ENCODE measurements at regions not wholly inside any gene's neighbourhood (a gene's known extent, or its start where the extent isn't known, plus 50 kb on each side); places are given as distances from the start of the nearest gene placed in this dataset.
"Not testable (repeated sequence)": the region's sequence is repeated elsewhere in the genome, so short reads cannot be mapped to it uniquely, and the experiment has no call there.

- no peaks in the 10 kb centered on the region for H3K4me1 ChIP-seq (replicated peaks in 1 of 2)
- in situ Hi-C loops (cut with MboI; ENCODE audit: low pct_unique_long_range_greater_than_20kb in 2 of 9, low sequenced_read_pairs in 9 of 9, unreplicated experiment in 9 of 9), result no loop called here
- H3K27ac ChIP-seq, result no peak overlapping the region
- ATAC-seq (replicated peaks in 6 of 8), result no peak
- no peak overlapping the region for H3K4me3 ChIP-seq
- 93% methylated on average over 3 of the region's 5 CpGs; no CpG with 5 or more reads in 9 of the 10 experiments for WGBS, 10 experiments
These were observed 406.6 kb upstream of the AMELY start for GRCh38 chrY:7318122-7318521.

DNA sequence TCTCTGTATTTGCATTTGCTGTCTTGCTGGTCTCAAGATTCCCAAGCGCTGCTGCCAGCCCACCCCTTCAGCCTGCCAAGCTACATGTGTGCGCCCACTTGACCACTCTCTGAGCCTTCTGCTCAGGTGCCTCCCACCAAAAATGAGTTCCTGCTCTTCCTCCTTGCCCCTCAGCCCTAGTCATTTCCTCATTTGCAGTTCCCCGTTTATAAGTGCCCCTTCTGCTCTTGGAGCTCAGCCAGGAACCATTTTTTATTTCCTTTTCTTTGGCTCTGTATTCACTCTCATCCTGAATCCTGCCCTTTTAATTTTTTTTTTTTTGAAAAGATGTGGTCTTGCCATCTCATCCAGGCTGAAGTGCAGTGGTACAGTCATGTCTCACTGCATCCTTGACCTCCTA, 406.0 kb upstream of the AMELY start:
- no peak for ATAC-seq (replicated peaks in 6 of 8)
- Histone ChIP-seq H3K4me1 (replicated peaks in 1 of 2) (no peaks in the 10 kb centered on the region), H3K4me3 (no peak overlapping the region), H3K27ac (no peak overlapping the region)
- WGBS, 10 experiments, result 100% methylated on average over 1 of the region's 3 CpGs; no CpG with 5 or more reads in 8 of the 10 experiments
- in situ Hi-C loops (cut with MboI; ENCODE audit: low pct_unique_long_range_greater_than_20kb in 2 of 9, low sequenced_read_pairs in 9 of 9, unreplicated experiment in 9 of 9), result no loop called here

GRCh38 chrY:7310482-7311269, 399.1 kb upstream of the AMELY start:
- 70% methylated on average over 2 of the region's 6 CpGs; no CpG with 5 or more reads in 9 of the 10 experiments for WGBS, 10 experiments
- in situ Hi-C loops (cut with MboI; ENCODE audit: low pct_unique_long_range_greater_than_20kb in 2 of 9, low sequenced_read_pairs in 9 of 9, unreplicated experiment in 9 of 9), result no loop called here
- ATAC-seq (replicated peaks in 6 of 8), result peak in 1 of 8 experiments; percentile 68

GRCh38 chrY:7308816-7309215, 397.3 kb upstream of the AMELY start:
- H3K27ac ChIP-seq, result no peak overlapping the region
- H3K4me3 ChIP-seq, result no peak overlapping the region
- ATAC-seq (replicated peaks in 6 of 8), result no peak
- no peaks in the 10 kb centered on the region for H3K4me1 ChIP-seq (replicated peaks in 1 of 2)
- in situ Hi-C loops (cut with MboI; ENCODE audit: low pct_unique_long_range_greater_than_20kb in 2 of 9, low sequenced_read_pairs in 9 of 9, unreplicated experiment in 9 of 9), result no loop called here
- WGBS, 10 experiments, result 100% methylated on average over 2 of the region's 5 CpGs; no CpG with 5 or more reads in 9 of the 10 experiments

More at GRCh38 chrY:7310482-7311269, 399.1 kb upstream of the AMELY start:
- Histone ChIP-seq H3K4me3 (no peak overlapping the region), H3K4me1 (replicated peaks in 1 of 2) (no peaks in the 10 kb centered on the region), H3K27ac (no peak overlapping the region)

GRCh38 chrY:7302306-7302705, 390.8 kb upstream of the AMELY start:
- no peak for ATAC-seq (replicated peaks in 6 of 8)
- no peak overlapping the region for H3K4me3 ChIP-seq
- H3K27ac ChIP-seq, result no peak overlapping the region
- H3K4me1 ChIP-seq (replicated peaks in 1 of 2), result no peaks in the 10 kb centered on the region
- WGBS, 10 experiments, result 40 to 93% methylated on average over 1 to 2 of the region's 3 CpGs; no CpG with 5 or more reads in 8 of the 10 experiments
- in situ Hi-C loops (cut with MboI; ENCODE audit: low pct_unique_long_range_greater_than_20kb in 2 of 9, low sequenced_read_pairs in 9 of 9, unreplicated experiment in 9 of 9), result no loop called here

GRCh38 chrY:7299960-7300359, 388.4 kb upstream of the AMELY start:
- WGBS, 10 experiments, result 100% methylated on average over 1 of the region's 3 CpGs; no CpG with 5 or more reads in 8 of the 10 experiments
- H3K4me1 ChIP-seq (replicated peaks in 1 of 2), result no peaks in the 10 kb centered on the region
- no peak overlapping the region for H3K4me3 ChIP-seq
- ATAC-seq (replicated peaks in 6 of 8), result no peak
- H3K27ac ChIP-seq, result no peak overlapping the region
- in situ Hi-C loops (cut with MboI; ENCODE audit: low pct_unique_long_range_greater_than_20kb in 2 of 9, low sequenced_read_pairs in 9 of 9, unreplicated experiment in 9 of 9), result loop anchor here in 1 of 9 experiments (25.0 kb wide), 1 partner anchor 188 kb away; no protein-coding TSS in a partner anchor

DNA sequence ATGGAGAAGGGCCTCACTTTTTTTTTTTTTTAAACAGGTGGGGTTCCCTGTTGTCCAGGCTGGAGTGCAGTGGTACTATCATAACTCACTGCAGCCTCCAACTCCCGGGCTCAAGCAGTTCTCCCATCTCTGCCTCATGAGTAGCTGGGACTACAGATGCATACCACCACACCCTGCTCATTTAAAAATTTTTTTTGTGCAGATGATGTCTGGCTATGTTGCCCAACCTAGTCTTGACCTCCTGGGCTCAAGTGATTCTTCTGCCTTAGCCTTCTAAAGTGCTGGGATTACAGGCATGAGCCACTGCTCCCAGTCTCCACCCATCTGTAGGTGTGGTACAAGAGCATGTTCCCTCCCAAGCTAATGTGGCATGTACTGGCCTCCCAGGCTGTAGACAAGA, 380.6 kb upstream of the AMELY start:
- Histone ChIP-seq H3K4me1 (replicated peaks in 1 of 2) (no peaks in the 10 kb centered on the region), H3K27ac (no peak overlapping the region), H3K4me3 (no peak overlapping the region)
- in situ Hi-C loops (cut with MboI; ENCODE audit: low pct_unique_long_range_greater_than_20kb in 2 of 9, low sequenced_read_pairs in 9 of 9, unreplicated experiment in 9 of 9), result loop anchor here in 1 of 9 experiments (25.0 kb wide), 1 partner anchor 180 kb away; no protein-coding TSS in a partner anchor
- WGBS, 10 experiments, result no CpG with 5 or more reads among the region's 1 CpG
- ATAC-seq (replicated peaks in 6 of 8), result peak in 3 of 8 experiments; percentile 73 to 94 (median 85)

DNA sequence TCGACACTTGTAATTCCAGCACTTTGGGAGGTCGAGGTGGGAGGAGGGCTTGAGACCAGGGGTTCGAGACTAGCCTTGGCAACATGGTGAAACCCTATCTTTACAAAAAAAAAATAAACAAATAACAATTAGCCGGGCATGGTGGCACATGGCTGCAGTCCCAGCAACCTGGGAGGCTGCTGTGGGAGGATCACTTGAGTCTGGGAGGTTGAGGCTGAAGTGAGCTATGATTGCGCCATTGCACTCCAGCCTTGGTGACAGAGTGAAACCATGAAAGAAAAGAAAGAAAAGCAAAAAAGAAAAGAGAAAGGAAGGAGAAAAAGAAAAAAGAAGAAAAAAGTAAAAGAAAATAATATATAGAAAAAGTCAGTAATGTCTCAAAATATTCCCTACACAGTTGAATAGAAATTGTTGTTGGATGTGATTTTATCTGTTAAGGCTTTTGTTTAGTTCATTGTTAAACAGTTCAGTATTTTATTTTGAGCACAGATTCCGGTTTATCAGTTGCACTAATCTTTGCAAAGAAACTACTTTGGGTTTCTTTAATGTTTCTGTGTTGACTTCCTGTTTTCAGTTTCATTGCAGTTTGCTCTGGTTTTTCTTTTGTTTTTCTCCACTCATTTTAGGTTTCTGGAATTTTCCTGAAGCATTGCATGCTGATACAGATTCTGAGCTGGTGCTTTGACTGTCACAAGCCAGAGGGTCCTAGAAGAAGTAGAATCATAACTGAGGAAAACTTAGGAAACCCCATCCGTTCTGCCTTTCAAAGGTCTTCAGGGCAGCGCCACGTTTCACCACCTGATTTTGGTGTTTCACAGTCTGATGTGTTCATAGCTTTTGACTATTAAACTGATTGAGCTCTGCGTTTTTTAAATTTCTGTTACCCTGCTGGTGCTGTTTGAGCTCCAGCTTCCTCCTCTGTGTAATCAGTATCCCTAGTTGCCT, 378.6 kb upstream of the AMELY start:
- H3K4me3 ChIP-seq, result no peak overlapping the region
- in situ Hi-C loops (cut with MboI; ENCODE audit: low pct_unique_long_range_greater_than_20kb in 2 of 9, low sequenced_read_pairs in 9 of 9, unreplicated experiment in 9 of 9), result loop anchor here in 1 of 9 experiments (25.0 kb wide), 1 partner anchor 178 kb away; no protein-coding TSS in a partner anchor
- no peak for ATAC-seq (replicated peaks in 6 of 8)
- WGBS, 10 experiments, result 65 to 100% (median 87%) methylated on average over 1 to 5 of the region's 10 CpGs; no CpG with 5 or more reads in 2 of the 10 experiments
- H3K27ac ChIP-seq, result no peak overlapping the region
- no peaks in the 10 kb centered on the region for H3K4me1 ChIP-seq (replicated peaks in 1 of 2)

GRCh38 chrY:7288611-7289010, 377.1 kb upstream of the AMELY start:
- in situ Hi-C loops (cut with MboI; ENCODE audit: low pct_unique_long_range_greater_than_20kb in 2 of 9, low sequenced_read_pairs in 9 of 9, unreplicated experiment in 9 of 9), result loop anchor here in 1 of 9 experiments (25.0 kb wide), 1 partner anchor 176 kb away; no protein-coding TSS in a partner anchor
- WGBS, 10 experiments, result no CpG with 5 or more reads among the region's 5 CpGs
- Histone ChIP-seq H3K4me3 (no peak overlapping the region), H3K27ac (no peak overlapping the region), H3K4me1 (replicated peaks in 1 of 2) (no peaks in the 10 kb centered on the region)
- ATAC-seq (replicated peaks in 6 of 8), result no peak

- not testable (repeated sequence) for H3K27ac ChIP-seq; ATAC-seq (replicated peaks in 6 of 8); H3K4me3 ChIP-seq; H3K4me1 ChIP-seq (replicated peaks in 1 of 2)
- no CpG with 5 or more reads among the region's 2 CpGs for WGBS, 10 experiments
- in situ Hi-C loops (cut with MboI; ENCODE audit: low pct_unique_long_range_greater_than_20kb in 2 of 9, low sequenced_read_pairs in 9 of 9, unreplicated experiment in 9 of 9), result loop anchor here in 1 of 9 experiments (25.0 kb wide), 1 partner anchor 176 kb away; no protein-coding TSS in a partner anchor
These were observed 376.4 kb upstream of the AMELY start for GRCh38 chrY:7287963-7288362.

GRCh38 chrY:7285388-7285787, 373.8 kb upstream of the AMELY start:
- 80% methylated on average over 1 of the region's 2 CpGs; no CpG with 5 or more reads in 9 of the 10 experiments for WGBS, 10 experiments
- no peaks in the 10 kb centered on the region for H3K4me1 ChIP-seq (replicated peaks in 1 of 2)
- H3K27ac ChIP-seq, result no peak overlapping the region
- ATAC-seq (replicated peaks in 6 of 8), result no peak
- H3K4me3 ChIP-seq, result no peak overlapping the region
- in situ Hi-C loops (cut with MboI; ENCODE audit: low pct_unique_long_range_greater_than_20kb in 2 of 9, low sequenced_read_pairs in 9 of 9, unreplicated experiment in 9 of 9), result loop anchor here in 1 of 9 experiments (25.0 kb wide), 1 partner anchor 173 kb away; no protein-coding TSS in a partner anchor

DNA sequence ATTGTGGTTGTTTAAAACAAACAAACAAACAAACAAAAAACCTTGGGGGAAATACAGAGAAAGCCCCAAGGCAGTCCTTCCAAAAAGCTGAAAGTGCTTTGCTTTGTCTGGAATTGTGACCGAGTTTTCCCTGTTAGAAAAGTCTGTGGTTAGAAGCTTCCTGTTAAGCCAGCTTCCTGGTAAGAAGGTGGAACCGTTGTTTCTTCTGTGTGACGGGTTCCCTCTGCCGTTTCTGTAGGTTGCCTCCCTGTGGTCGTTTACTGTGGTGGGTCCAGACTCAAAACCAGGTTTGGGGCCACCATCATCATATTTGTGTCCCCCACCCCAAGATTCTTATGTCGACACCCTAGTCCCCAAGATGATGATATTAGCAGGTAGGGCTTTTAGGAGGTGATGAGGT, 371.4 kb upstream of the AMELY start:
- no peak for ATAC-seq (replicated peaks in 6 of 8)
- Histone ChIP-seq H3K27ac (no peak overlapping the region), H3K4me3 (no peak overlapping the region), H3K4me1 (replicated peaks in 1 of 2) (no peaks in the 10 kb centered on the region)
- in situ Hi-C loops (cut with MboI; ENCODE audit: low pct_unique_long_range_greater_than_20kb in 2 of 9, low sequenced_read_pairs in 9 of 9, unreplicated experiment in 9 of 9), result loop anchor here in 1 of 9 experiments (25.0 kb wide), 1 partner anchor 171 kb away; no protein-coding TSS in a partner anchor
- WGBS, 10 experiments, result 25 to 83% methylated on average over 1 of the region's 6 CpGs; no CpG with 5 or more reads in 8 of the 10 experiments

All from motor neuron (in vitro differentiated cells).